ENCODE measurements at regions not wholly inside any gene's neighbourhood (a gene's known extent, or its start where the extent isn't known, plus 50 kb on each side); places are given as distances from the start of the nearest gene placed in this dataset.

GRCh38 chr2:46815121-46815802 is 100.3 kb downstream of the MCFD2 start:
- H3K4me3 ChIP-seq: no peak overlapping the region
- DNase-seq: no peak
- in situ Hi-C loops (cut with MboI; ENCODE audit: low sequenced_read_pairs in 4 of 4): loop anchor here in 2 of 4 donors (10.0 kb wide), 1 partner anchor 60 kb away; no protein-coding TSS in a partner anchor

GRCh38 chr2:46814160-46814961 is 101.2 kb downstream of the MCFD2 start:
- peak overlapping the region; percentile 65 to 80 (median 70) for H3K27ac ChIP-seq
- no peaks in the 10 kb centered on the region for H3K27me3 ChIP-seq
- no peak overlapping the region for H3K4me3 ChIP-seq
- H3K36me3 ChIP-seq: no peaks in the 10 kb centered on the region
- in situ Hi-C loops (cut with MboI; ENCODE audit: low sequenced_read_pairs in 4 of 4): loop anchor here in 2 of 4 donors (10.0 kb wide), 1 partner anchor 60 kb away; no protein-coding TSS in a partner anchor
- peak; percentile 44 for DNase-seq
- ATAC-seq: peak in 1 of 2 donors; percentile 14
- no peaks in the 10 kb centered on the region for H3K9me3 ChIP-seq
- TF ChIP-seq CTCF (IDR thresholded peaks at IDR 0.05 in 4 of 5, conservative IDR thresholded peaks at IDR 0.05 in 1 of 5): no peak
- intact Hi-C loops (cut with DNase I; ENCODE audit: low total_unique reads): no loop called here
- H3K4me1 ChIP-seq: peaks cover 37 to 55% of the 10 kb centered on the region in 2 donors

More at GRCh38 chr2:46815121-46815802, 100.3 kb downstream of the MCFD2 start:
- Histone ChIP-seq H3K27me3 (no peaks in the 10 kb centered on the region), H3K36me3 (no peaks in the 10 kb centered on the region), H3K4me1 (peaks cover 37 to 55% of the 10 kb centered on the region in 2 donors), H3K9me3 (no peaks in the 10 kb centered on the region), H3K27ac (peak overlapping the region; percentile 65 to 80 (median 70))
- no peak for TF ChIP-seq POLR2A (IDR thresholded peaks at IDR 0.05)
- TF ChIP-seq CTCF (IDR thresholded peaks at IDR 0.05 in 4 of 5, conservative IDR thresholded peaks at IDR 0.05 in 1 of 5): no peak
- intact Hi-C loops (cut with DNase I; ENCODE audit: low total_unique reads): no loop called here
- ATAC-seq: no peak

- ATAC-seq (no peak), DNase-seq (no peak)
- TF ChIP-seq CTCF (IDR thresholded peaks at IDR 0.05 in 4 of 5, conservative IDR thresholded peaks at IDR 0.05 in 1 of 5): no peak
- no peak for TF ChIP-seq POLR2A (IDR thresholded peaks at IDR 0.05)
- H3K4me3 ChIP-seq: no peak overlapping the region
- no peaks in the 10 kb centered on the region for H3K9me3 ChIP-seq
- H3K27ac ChIP-seq: peak overlapping the region; percentile 65 to 80 (median 70)
- intact Hi-C loops (cut with DNase I; ENCODE audit: low total_unique reads): no loop called here
- H3K36me3 ChIP-seq: no peaks in the 10 kb centered on the region
- H3K27me3 ChIP-seq: no peaks in the 10 kb centered on the region
- H3K4me1 ChIP-seq: peaks cover 36 to 53% of the 10 kb centered on the region in 2 donors
- in situ Hi-C loops (cut with MboI; ENCODE audit: low sequenced_read_pairs in 4 of 4): loop anchor here in 2 of 4 donors (10.0 kb wide), 1 partner anchor 61 kb away; no protein-coding TSS in a partner anchor
Observed at GRCh38 chr2:46813680-46814079, 101.9 kb downstream of the MCFD2 start.

- intact Hi-C loops (cut with DNase I; ENCODE audit: low total_unique reads): no loop called here
Observed at GRCh38 chr2:46813020-46813415, 102.6 kb downstream of the MCFD2 start.

More at GRCh38 chr2:46813020-46813415, 102.6 kb downstream of the MCFD2 start:
- H3K4me3 ChIP-seq: no peak overlapping the region
- no peaks in the 10 kb centered on the region for H3K27me3 ChIP-seq
- no peaks in the 10 kb centered on the region for H3K9me3 ChIP-seq
- H3K27ac ChIP-seq: peak overlapping the region; percentile 65 to 80 (median 70)
- TF ChIP-seq POLR2A (IDR thresholded peaks at IDR 0.05) (no peak), CTCF (IDR thresholded peaks at IDR 0.05 in 4 of 5, conservative IDR thresholded peaks at IDR 0.05 in 1 of 5) (no peak)
- ATAC-seq (peak in 1 of 2 donors; percentile 8), DNase-seq (no peak)
- in situ Hi-C loops (cut with MboI; ENCODE audit: low sequenced_read_pairs in 4 of 4): loop anchor here in 2 of 4 donors (10.0 kb wide), 1 partner anchor 62 kb away; no protein-coding TSS in a partner anchor
- no peaks in the 10 kb centered on the region for H3K36me3 ChIP-seq
- H3K4me1 ChIP-seq: peaks cover 29 to 47% of the 10 kb centered on the region in 2 donors
